K562 (cell line): ENCODE measurements at regions not wholly inside any gene's neighbourhood (a gene's known extent, or its start where the extent isn't known, plus 50 kb on each side); places are given as distances from the start of the nearest gene placed in this dataset.
"Not testable (repeated sequence)": the region's sequence is repeated elsewhere in the genome, so short reads cannot be mapped to it uniquely, and the experiment has no call there.

Experiments used
- ATAC-seq: fragments of 200-7000 bp; cut with Tn5 transposase; 3 replicates; pipeline ENCODE4 v1.9.1; 2020; ENCODE audit warnings: moderate library complexity
- BruUV-seq: library from RNA; stranded (reverse); fragments of 400-500 nt; replicated peaks from 2 replicates; lab custom pipeline; 2021; lab: Mats Ljungman, UMichigan
- CTCF ChIA-PET: fragments of 300-600 bp; formaldehyde crosslinking; extraction: SDS; loops from one replicate; lab custom pipeline; 2021; ENCODE audit warnings: low intra/inter-chr PET ratio; lab: Yijun Ruan, JAX
- POLR2A ChIA-PET: fragments of 300-600, 350-650 bp; sonication (Branson Sonifier 250); formaldehyde crosslinking; extraction: SDS; loops from one replicate; lab custom pipeline; 2021; ENCODE audit warnings: antibody characterized with exemption, inconsistent platforms; lab: Yijun Ruan, JAX
- DNase-seq, 4 experiments: peaks; one replicate each; pipeline versions ENCODE4 v3.0.0 to v3.0.0-alpha.2; 2011 to 2018; ENCODE audit warnings: low spot score in 3 of 4, mixed read lengths in 3 of 4; ENCODE audit errors: extremely low read depth in 1 of 4
- FAIRE-seq: peaks from 2 replicates; lab custom pipeline; 2011; peaks lifted over from hg19 to GRCh38; lab: Jason Lieb, UNC
- H2AFZ ChIP-seq: 2 replicates; pipeline ENCODE4 v1.6.0; 2011; ENCODE audit warnings: low read depth, low read length, control low read depth, inconsistent platforms
- H3K27ac ChIP-seq: fragments of 200-600 bp; 3 replicates; pipeline ENCODE4 v1.8.0; 2011; ENCODE audit warnings: low read depth, mild to moderate bottlenecking, control low read depth, inconsistent platforms, low read length, moderate library complexity, mixed read lengths; ENCODE audit errors: extremely low read depth
- H3K27me3 ChIP-seq, 2 experiments: fragments of 300-600 bp in 1 of 2; 2 replicates in 1 of 2; 3 replicates in 1 of 2; pipeline versions ENCODE4 v1.6.0 to v1.8.0; 2011; ENCODE audit warnings: inconsistent platforms in 2 of 2, low read length in 2 of 2, mild to moderate bottlenecking in 1 of 2, mixed read lengths in 1 of 2, moderate library complexity in 1 of 2; ENCODE audit not compliant: control insufficient read depth in 2 of 2, insufficient read depth in 2 of 2
- H3K36me3 ChIP-seq: fragments of 300-600 bp; 3 replicates; pipeline ENCODE4 v1.8.0; 2011; ENCODE audit warnings: mild to moderate bottlenecking, low read length, inconsistent platforms; ENCODE audit not compliant: control insufficient read depth, insufficient read depth
- H3K4me1 ChIP-seq, 2 experiments: fragments of 200-600 bp in 1 of 2; replicated peaks in 1 of 2; 2 replicates in 1 of 2; 3 replicates in 1 of 2; pipeline versions ENCODE4 v1.5.1 to v1.8.0; 2011; ENCODE audit warnings: inconsistent platforms in 2 of 2, low read length in 2 of 2, mild to moderate bottlenecking in 1 of 2, mixed read lengths in 1 of 2, moderate library complexity in 1 of 2; ENCODE audit not compliant: control insufficient read depth in 2 of 2, insufficient read depth in 2 of 2
- H3K4me2 ChIP-seq: 2 replicates; pipeline ENCODE4 v1.6.1; 2011; ENCODE audit warnings: low read length, control low read depth, inconsistent platforms, mixed read lengths; ENCODE audit not compliant: insufficient read depth
- H3K4me3 ChIP-seq: fragments of 200-600 bp; sonication (generic), shearing (Covaris generic); 2 replicates; pipeline ENCODE4 v1.5.1; 2016; ENCODE audit warnings: control low read depth, inconsistent platforms
- H3K79me2 ChIP-seq: fragments of 200-600 bp; 3 replicates; pipeline ENCODE4 v1.8.0; 2011; ENCODE audit warnings: low read length, inconsistent platforms; ENCODE audit not compliant: control insufficient read depth, insufficient read depth
- H3K9ac ChIP-seq, 2 experiments: 2 replicates each; pipeline versions ENCODE4 v1.6.0 to v1.6.1; 2011; ENCODE audit warnings: low read depth in 2 of 2, low read length in 2 of 2, control low read depth in 1 of 2, inconsistent platforms in 1 of 2, mild to moderate bottlenecking in 1 of 2, mixed read lengths in 1 of 2; ENCODE audit not compliant: insufficient read depth in 1 of 2
- H3K9me1 ChIP-seq: one replicate; pipeline ENCODE4 v1.6.0; 2011; ENCODE audit warnings: inconsistent platforms, mild to moderate bottlenecking, low read length, moderate library complexity; ENCODE audit not compliant: control insufficient read depth, insufficient read depth
- H3K9me3 ChIP-seq: replicated peaks from 2 replicates; pipeline ENCODE4 v1.5.1; 2011; ENCODE audit warnings: low read depth, low read length, inconsistent platforms; ENCODE audit not compliant: control insufficient read depth, insufficient read depth
- H4K20me1 ChIP-seq: replicated peaks from 2 replicates; pipeline ENCODE4 v1.6.1; 2011; ENCODE audit warnings: low read length, inconsistent platforms, mixed read lengths; ENCODE audit not compliant: control insufficient read depth, insufficient read depth
- EGR1 ChIP-seq: fragments of 450-650 bp; conservative IDR thresholded peaks from 2 replicates; pipeline ENCODE4 v1.6.1; 2017; ENCODE audit warnings: mild to moderate bottlenecking
- EP300 ChIP-seq: IDR thresholded peaks from 2 replicates; pipeline ENCODE4 v1.6.1; 2012; ENCODE audit warnings: low read length, improper control_type of control experiment
- GATAD2B ChIP-seq: fragments of 450-650 bp; IDR thresholded peaks from 2 replicates; pipeline ENCODE4 v1.6.1; 2017; ENCODE audit warnings: mild to moderate bottlenecking, borderline replicate concordance
- HDAC8 ChIP-seq: fragments of 450-650 bp; IDR thresholded peaks from 2 replicates; pipeline ENCODE4 v1.6.1; 2016; ENCODE audit warnings: mild to moderate bottlenecking, missing genetic modification characterization, moderate library complexity, missing compliant biosample characterization
- HNRNPL ChIP-seq: fragments of 200-400 bp; formaldehyde crosslinking; IDR thresholded peaks from 2 replicates; pipeline ENCODE4 v1.6.1; 2017; ENCODE audit warnings: low read depth, mild to moderate bottlenecking, low read length
- ID3 ChIP-seq, 2 experiments: fragments of 250-450 bp in 1 of 2; fragments of 450-650 bp in 1 of 2; sonication (Bioruptor Pico) in 1 of 2; IDR thresholded peaks; 2 replicates each; pipeline versions ENCODE4 v1.6.1 to v1.8.0; 2016 to 2021; ENCODE audit warnings: mild to moderate bottlenecking in 2 of 2, moderate library complexity in 2 of 2, missing compliant biosample characterization in 1 of 2, missing genetic modification characterization in 1 of 2
- NFIC ChIP-seq: fragments of 450-650 bp; IDR thresholded peaks from 2 replicates; pipeline ENCODE4 v1.6.1; 2017; ENCODE audit warnings: mild to moderate bottlenecking, inconsistent platforms
- PYGO2 ChIP-seq: fragments of 450-650 bp; IDR thresholded peaks from 2 replicates; pipeline ENCODE4 v1.6.1; 2016; ENCODE audit warnings: mild to moderate bottlenecking, missing genetic modification characterization, moderate library complexity, missing compliant biosample characterization
- SNRNP70 ChIP-seq: fragments of 200-400 bp; formaldehyde crosslinking; optimal IDR thresholded peaks from 2 replicates; pipeline ENCODE3; 2017; ENCODE audit warnings: low read depth, low read length
- STAT5A ChIP-seq: IDR thresholded peaks from 2 replicates; pipeline ENCODE4 v1.6.1; 2012; ENCODE audit warnings: low read length, inconsistent platforms, borderline replicate concordance
- STAT6 ChIP-seq: sonication (generic); formaldehyde crosslinking; IDR thresholded peaks from 2 replicates; pipeline ENCODE4 v1.8.1; 2023; ENCODE audit warnings: mild to moderate bottlenecking, missing genetic modification reagents
- TBL1XR1 ChIP-seq, 2 experiments: IDR thresholded peaks; 2 replicates each; pipeline ENCODE4 v1.6.1; 2012; ENCODE audit warnings: improper control_type of control experiment in 2 of 2, low read length in 2 of 2, mild to moderate bottlenecking in 1 of 2
- ZBTB12 ChIP-seq: fragments of 250-450 bp; sonication (Bioruptor Pico); IDR thresholded peaks from 2 replicates; pipeline ENCODE4 v1.4.0; 2020
- ZNF785 ChIP-seq: fragments of 250-450 bp; sonication (Bioruptor Pico); IDR thresholded peaks from 2 replicates; pipeline ENCODE4 v1.4.0; 2020; ENCODE audit warnings: mild to moderate bottlenecking
- WGBS: fragments of 100-300 bp; shearing (Covaris generic); methylation state at CpG from one replicate; pipeline ENCODE4 v1.1.6; 2016; ENCODE audit warnings: low coverage, mixed read lengths; ENCODE audit not compliant: insufficient coverage; ENCODE audit errors: missing lambda C conversion rate; 5-methylcytosine and 5-hydroxymethylcytosine counted together
- in situ Hi-C: fragments of 300-500 bp; cut with MboI; formaldehyde crosslinking; loops from 4 replicates; pipeline ENCODE4 v1.15.0; 2018; ENCODE audit warnings: inconsistent platforms, mixed read lengths
- intact Hi-C: fragments of 100-400 bp; cut with micrococcal nuclease; formaldehyde crosslinking; loops from 2 replicates; pipeline ENCODE4 v1.14.2; 2022

- FAIRE-seq (no peak), DNase-seq (no peak), ATAC-seq (no peak)
- Histone ChIP-seq H2AFZ (no peak overlapping the region), H3K9ac (no peak overlapping the region), H3K9me3 (no peaks in the 10 kb centered on the region), H3K9me1 (no peaks in the 10 kb centered on the region), H3K27ac (no peak overlapping the region), H3K4me1 (no peaks in the 10 kb centered on the region), H3K4me3 (no peak overlapping the region), H3K79me2 (no peaks in the 10 kb centered on the region), H3K36me3 (no peaks in the 10 kb centered on the region), H3K4me2 (no peak overlapping the region), H4K20me1 (no peaks in the 10 kb centered on the region), H3K27me3 (no peaks in the 10 kb centered on the region)
- under 1% methylated on average over 7 of the region's 7 CpGs for WGBS
- no TSS peak for BruUV-seq
- TF ChIP-seq TBL1XR1 (IDR thresholded peaks at IDR 0.05; ENCODE audit: low read length in 2 of 2) (no peak), STAT6 (no peak), PYGO2 (tag) (no peak), ID3 (CRISPR knock-in tag; IDR thresholded peaks at IDR 0.05) (no peak), ID3 (tag; IDR thresholded peaks at IDR 0.05) (no peak), ZBTB12 (no peak), STAT5A (no peak), EP300 (no peak), SNRNP70 (no peak), GATAD2B (no peak), NFIC (no peak), HNRNPL (no peak), EGR1 (no peak), ZNF785 (CRISPR knock-in tag) (no peak), HDAC8 (no peak)
- ChIA-PET POLR2A (no interaction called here), CTCF (no interaction called here)
- intact Hi-C loops: no loop called here
- in situ Hi-C loops: no loop called here
Measured at GRCh38 chr19:20269461-20269860, 102.4 kb downstream of the ZNF486 start.

GRCh38 chr19:20261513-20261912 lies 94.5 kb downstream of the ZNF486 start:
- H3K4me2 ChIP-seq, H3K27me3 ChIP-seq, in situ Hi-C loops, H3K4me3 ChIP-seq, H3K36me3 ChIP-seq, CTCF ChIA-PET, H3K9me3 ChIP-seq, FAIRE-seq, H3K9ac ChIP-seq, H3K27ac ChIP-seq, ATAC-seq, H4K20me1 ChIP-seq, H3K4me1 ChIP-seq, BruUV-seq, H2AFZ ChIP-seq, POLR2A ChIA-PET, DNase-seq, intact Hi-C loops, H3K9me1 ChIP-seq, H3K79me2 ChIP-seq: not testable (repeated sequence)
